IgD-negative memory B cell (primary cell): ENCODE measurements at regions not wholly inside any gene's neighbourhood (a gene's known extent, or its start where the extent isn't known, plus 50 kb on each side); places are given as distances from the start of the nearest gene placed in this dataset.
"Not testable (repeated sequence)": the region's sequence is repeated elsewhere in the genome, so short reads cannot be mapped to it uniquely, and the experiment has no call there.

Experiments
- H3K27ac Mint-ChIP-seq, 3 donors: one replicate each; pipeline ENCODE4 v1.8.0; 2020 to 2022; ENCODE audit warnings: mild to moderate bottlenecking in 3 of 3, mixed read lengths in 3 of 3, moderate library complexity in 1 of 3
- H3K27me3 Mint-ChIP-seq: one replicate; pipeline ENCODE4 v1.8.0; 2021; ENCODE audit warnings: mixed read lengths
- H3K36me3 Mint-ChIP-seq: one replicate; pipeline ENCODE4 v1.8.0; 2020; ENCODE audit warnings: mild to moderate bottlenecking, mixed read lengths
- H3K4me1 Mint-ChIP-seq, 3 donors: one replicate each; pipeline ENCODE4 v1.8.0; 2020 to 2022; ENCODE audit warnings: mixed read lengths in 3 of 3, mild to moderate bottlenecking in 1 of 3
- H3K4me3 Mint-ChIP-seq, 4 donors: one replicate each; pipeline ENCODE4 v1.8.0; 2020 to 2022; ENCODE audit warnings: mild to moderate bottlenecking in 4 of 4, mixed read lengths in 4 of 4, moderate library complexity in 3 of 4
- H3K9me3 Mint-ChIP-seq, 3 donors: one replicate each; pipeline ENCODE4 v1.8.0; 2020 to 2021; ENCODE audit warnings: mixed read lengths in 3 of 3, mild to moderate bottlenecking in 1 of 3

DNA sequence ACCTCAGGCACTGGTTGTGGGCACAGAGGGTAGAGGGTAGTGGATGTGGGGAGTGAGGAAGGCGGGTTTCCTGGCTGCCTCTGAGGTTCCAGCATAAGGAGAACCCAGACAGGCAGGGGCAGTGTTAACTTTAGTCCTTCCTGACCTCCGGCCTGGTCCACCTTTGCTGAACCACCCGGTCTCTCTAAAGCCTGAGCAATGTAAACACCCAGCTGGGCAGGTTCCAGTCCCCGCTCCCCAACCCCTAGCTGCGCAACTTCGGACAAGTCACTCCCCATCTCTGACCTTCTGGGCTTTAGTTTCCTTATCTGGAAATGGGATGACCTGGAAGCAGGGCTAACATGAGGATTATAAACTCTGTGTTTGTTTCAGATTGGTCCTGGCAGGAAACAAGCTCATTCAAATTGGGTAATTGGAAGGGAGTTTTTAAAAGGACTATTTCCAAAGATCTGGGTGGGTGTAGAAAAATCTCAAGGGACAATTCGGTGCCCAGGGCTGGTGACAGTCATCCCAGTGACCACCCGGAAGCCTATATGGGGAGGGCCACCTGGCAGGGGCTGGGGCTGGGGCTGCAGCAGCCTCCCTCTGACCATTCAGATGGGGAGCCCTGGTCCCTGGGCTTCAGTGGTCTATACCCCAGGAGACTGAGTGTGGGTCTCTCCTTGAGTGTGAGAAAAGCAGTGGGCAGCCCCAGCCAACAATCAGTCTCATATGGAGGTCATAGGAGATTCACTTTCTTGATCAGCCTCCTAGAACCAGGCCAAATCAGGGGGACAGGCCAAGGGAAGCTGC lies 108.3 kb upstream of the SYT13 start:
- no peaks in the 10 kb centered on the region for H3K27me3 Mint-ChIP-seq
- H3K4me3 Mint-ChIP-seq = no peak overlapping the region
- no peak overlapping the region for H3K27ac Mint-ChIP-seq
- H3K36me3 Mint-ChIP-seq = no peaks in the 10 kb centered on the region
- H3K4me1 Mint-ChIP-seq = peaks cover 0 to 1% (median 0%) of the 10 kb centered on the region in 3 donors
- no peaks in the 10 kb centered on the region for H3K9me3 Mint-ChIP-seq

GRCh38 chr11:45393826-45394225 lies 107.7 kb upstream of the SYT13 start:
- Mint-ChIP-seq H3K4me1 (peaks cover 0 to 1% (median 0%) of the 10 kb centered on the region in 3 donors), H3K27ac (no peak overlapping the region), H3K27me3 (no peaks in the 10 kb centered on the region), H3K36me3 (no peaks in the 10 kb centered on the region), H3K4me3 (no peak overlapping the region), H3K9me3 (no peaks in the 10 kb centered on the region)

DNA sequence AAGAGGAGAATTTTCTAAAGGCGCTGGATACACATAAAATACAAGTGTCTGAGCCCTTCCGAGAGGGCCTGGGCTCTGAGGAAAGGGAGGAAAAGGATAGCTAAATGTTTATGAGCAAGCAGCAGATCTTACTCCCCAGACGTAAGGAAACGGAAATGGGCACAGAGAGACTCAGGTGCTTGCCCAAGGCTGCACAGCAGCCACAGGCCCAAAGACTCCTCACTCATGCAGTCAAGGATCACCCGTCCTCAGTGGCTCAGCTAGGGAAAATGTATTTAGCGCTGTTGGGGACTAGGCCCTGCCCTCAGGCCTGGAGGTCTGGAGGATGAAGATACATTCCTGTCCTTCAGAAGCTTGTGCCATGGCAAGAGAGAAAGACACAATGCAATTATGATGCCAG lies 107.2 kb upstream of the SYT13 start:
- H3K9me3 Mint-ChIP-seq = no peaks in the 10 kb centered on the region
- H3K4me3 Mint-ChIP-seq = no peak overlapping the region
- H3K27ac Mint-ChIP-seq = no peak overlapping the region
- no peaks in the 10 kb centered on the region for H3K36me3 Mint-ChIP-seq
- no peaks in the 10 kb centered on the region for H3K27me3 Mint-ChIP-seq
- peaks cover 0 to 1% (median 0%) of the 10 kb centered on the region in 3 donors for H3K4me1 Mint-ChIP-seq

- Mint-ChIP-seq H3K4me3 (no peak overlapping the region), H3K4me1 (peaks cover 0 to 1% (median 0%) of the 10 kb centered on the region in 3 donors), H3K9me3 (peaks cover 0 to 1% (median 0%) of the 10 kb centered on the region in 3 donors), H3K27me3 (no peaks in the 10 kb centered on the region), H3K27ac (no peak overlapping the region), H3K36me3 (no peaks in the 10 kb centered on the region)
These were observed 106.5 kb upstream of the SYT13 start for GRCh38 chr11:45392591-45393091.

DNA sequence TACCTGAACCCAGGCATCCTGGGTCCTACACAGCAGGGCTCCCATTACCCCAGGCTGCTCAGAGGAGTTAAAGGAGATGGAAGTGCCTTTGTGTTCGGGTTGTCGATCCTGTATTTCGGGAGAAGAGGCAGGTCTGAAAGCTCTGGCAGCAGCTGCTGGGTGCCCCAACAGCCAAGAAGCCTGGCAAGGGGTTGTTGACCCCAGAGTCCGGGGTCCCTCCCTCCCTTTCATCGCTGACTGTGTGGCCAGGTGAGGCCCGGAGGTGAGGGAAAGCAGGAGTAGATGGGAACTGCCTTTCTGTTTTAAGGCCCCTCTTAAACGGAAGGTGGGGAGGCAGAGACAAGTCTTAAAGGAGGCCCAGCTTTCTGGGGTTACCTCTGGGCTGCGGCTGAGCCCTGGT lies 106.0 kb upstream of the SYT13 start:
- Mint-ChIP-seq H3K9me3 (peaks cover 0 to 1% (median 0%) of the 10 kb centered on the region in 3 donors), H3K27ac (no peak overlapping the region), H3K36me3 (no peaks in the 10 kb centered on the region), H3K27me3 (no peaks in the 10 kb centered on the region), H3K4me1 (peaks cover 0 to 1% (median 0%) of the 10 kb centered on the region in 3 donors), H3K4me3 (no peak overlapping the region)

- Mint-ChIP-seq H3K4me1 (peaks cover 0 to 1% (median 0%) of the 10 kb centered on the region in 3 donors), H3K36me3 (no peaks in the 10 kb centered on the region), H3K27me3 (no peaks in the 10 kb centered on the region), H3K9me3 (peaks cover 0 to 1% (median 0%) of the 10 kb centered on the region in 3 donors), H3K4me3 (no peak overlapping the region), H3K27ac (no peak overlapping the region)
These were observed 105.2 kb upstream of the SYT13 start for GRCh38 chr11:45391168-45391850.

GRCh38 chr11:45390407-45390806 lies 104.3 kb upstream of the SYT13 start:
- peaks cover 0 to 1% (median 0%) of the 10 kb centered on the region in 3 donors for H3K4me1 Mint-ChIP-seq
- peaks cover under 1% of the 10 kb centered on the region for H3K27me3 Mint-ChIP-seq
- H3K9me3 Mint-ChIP-seq = peaks cover 0 to 1% (median 0%) of the 10 kb centered on the region in 3 donors
- H3K36me3 Mint-ChIP-seq = no peaks in the 10 kb centered on the region
- H3K4me3 Mint-ChIP-seq = no peak overlapping the region
- no peak overlapping the region for H3K27ac Mint-ChIP-seq

GRCh38 chr11:45388472-45388871 lies 102.3 kb upstream of the SYT13 start:
- Mint-ChIP-seq H3K4me1 (peaks cover 0 to under 1% (median 0%) of the 10 kb centered on the region in 3 donors), H3K27ac (no peak overlapping the region), H3K4me3 (no peak overlapping the region), H3K27me3 (peaks cover 10% of the 10 kb centered on the region), H3K9me3 (peaks cover 0 to 1% (median 0%) of the 10 kb centered on the region in 3 donors), H3K36me3 (no peaks in the 10 kb centered on the region)

GRCh38 chr11:45387885-45388284 lies 101.7 kb upstream of the SYT13 start:
- H3K27me3 Mint-ChIP-seq = peaks cover 12% of the 10 kb centered on the region
- not testable (repeated sequence) for H3K4me3 Mint-ChIP-seq, H3K27ac Mint-ChIP-seq, H3K36me3 Mint-ChIP-seq, H3K4me1 Mint-ChIP-seq, H3K9me3 Mint-ChIP-seq

DNA sequence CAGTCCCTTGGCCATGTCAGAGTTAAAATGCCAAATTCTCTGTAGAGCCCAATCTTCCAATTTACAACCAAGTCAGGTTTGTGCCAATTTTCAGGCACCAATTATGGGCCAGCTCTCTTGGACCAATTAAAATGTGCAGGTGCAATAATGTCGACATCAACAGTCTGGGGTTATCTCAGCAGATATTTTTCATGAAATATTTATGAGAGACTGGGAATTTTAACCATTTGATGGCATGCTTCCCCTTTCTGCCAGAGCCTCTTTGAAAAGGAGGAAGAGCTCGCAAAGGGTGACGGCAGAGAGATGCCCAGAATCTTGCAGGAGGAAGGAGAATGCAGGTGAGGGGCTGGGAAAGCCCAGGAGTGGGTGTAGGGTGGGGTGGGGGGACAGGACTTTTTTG lies 100.8 kb upstream of the SYT13 start:
- H3K4me3 Mint-ChIP-seq = no peak overlapping the region
- H3K4me1 Mint-ChIP-seq = peaks cover 0 to 5% (median 0%) of the 10 kb centered on the region in 3 donors
- peaks cover 18% of the 10 kb centered on the region for H3K27me3 Mint-ChIP-seq
- H3K27ac Mint-ChIP-seq = no peak overlapping the region
- H3K36me3 Mint-ChIP-seq = no peaks in the 10 kb centered on the region
- peaks cover 0 to 1% (median 0%) of the 10 kb centered on the region in 3 donors for H3K9me3 Mint-ChIP-seq

DNA sequence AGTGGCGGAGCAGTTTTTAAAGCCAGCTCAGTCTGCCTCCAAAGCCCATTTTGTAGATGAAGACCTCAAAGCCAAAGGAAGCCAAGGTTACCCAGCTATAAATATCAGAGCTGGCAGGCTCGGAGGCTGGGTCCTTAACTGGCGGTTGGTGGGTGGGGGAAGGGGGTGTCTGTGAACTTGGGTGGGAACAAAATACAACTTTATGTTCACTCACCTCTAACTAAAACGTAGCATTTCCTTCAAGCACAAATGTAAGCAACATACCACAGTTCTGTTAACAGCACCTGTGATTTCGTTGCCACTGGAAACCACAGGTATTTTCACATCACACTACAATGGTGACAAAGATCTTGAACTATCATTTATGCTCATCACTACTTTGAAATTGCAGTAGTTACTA lies 99.7 kb upstream of the SYT13 start:
- Mint-ChIP-seq H3K9me3 (peaks cover 0 to 1% (median 0%) of the 10 kb centered on the region in 3 donors), H3K27me3 (peaks cover 26% of the 10 kb centered on the region), H3K36me3 (no peaks in the 10 kb centered on the region), H3K27ac (no peak overlapping the region), H3K4me1 (peaks cover 0 to 5% (median 0%) of the 10 kb centered on the region in 3 donors), H3K4me3 (no peak overlapping the region)

DNA sequence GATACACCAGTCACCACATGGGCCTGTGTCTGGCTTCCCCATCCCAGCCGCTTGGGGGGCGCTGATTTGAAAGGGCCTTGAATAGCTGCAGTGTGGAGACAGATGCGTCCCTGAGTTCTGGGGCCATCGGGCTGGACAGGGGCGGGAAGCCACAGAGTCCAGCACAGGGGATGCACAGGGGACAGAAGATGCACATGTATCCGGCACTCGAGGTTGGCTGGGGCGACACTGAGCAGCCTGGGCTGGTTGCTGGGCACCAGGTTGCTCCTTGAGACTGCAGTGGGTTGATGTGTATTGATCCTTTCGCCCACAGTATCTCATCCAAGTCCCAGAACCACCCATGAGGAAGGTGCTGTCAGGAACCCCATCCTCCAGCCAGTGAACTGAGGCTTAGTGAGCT lies 99.3 kb upstream of the SYT13 start:
- no peaks in the 10 kb centered on the region for H3K36me3 Mint-ChIP-seq
- H3K27ac Mint-ChIP-seq = no peak overlapping the region
- no peak overlapping the region for H3K4me3 Mint-ChIP-seq
- H3K4me1 Mint-ChIP-seq = peaks cover 0 to 5% (median 0%) of the 10 kb centered on the region in 3 donors
- H3K27me3 Mint-ChIP-seq = peaks cover 26% of the 10 kb centered on the region
- H3K9me3 Mint-ChIP-seq = peaks cover 0 to 1% (median 0%) of the 10 kb centered on the region in 3 donors

GRCh38 chr11:45384711-45385241 lies 98.6 kb upstream of the SYT13 start:
- Mint-ChIP-seq H3K4me3 (no peak overlapping the region), H3K4me1 (peaks cover 0 to 5% (median 0%) of the 10 kb centered on the region in 3 donors)

DNA sequence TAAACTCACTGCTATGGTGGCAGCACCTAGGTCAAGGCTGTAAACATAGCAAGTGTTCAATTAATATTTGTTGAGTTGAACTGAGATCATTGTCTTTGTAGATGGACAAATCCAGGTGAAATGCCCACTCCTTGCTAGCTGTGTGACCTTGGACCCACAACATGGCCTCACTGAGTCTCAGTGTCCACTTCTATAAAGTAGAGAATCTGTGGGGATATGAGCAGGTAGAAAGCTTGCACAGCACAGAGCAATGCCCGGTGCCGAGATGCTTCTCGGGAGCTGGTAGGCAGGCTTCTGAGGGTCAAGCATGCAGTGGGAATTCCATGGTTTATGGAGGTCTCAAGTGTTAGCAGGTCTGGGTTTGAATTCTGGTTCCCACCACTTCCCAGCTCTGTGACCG lies 97.9 kb upstream of the SYT13 start:
- H3K4me3 Mint-ChIP-seq = no peak overlapping the region
- no peaks in the 10 kb centered on the region for H3K36me3 Mint-ChIP-seq
- H3K9me3 Mint-ChIP-seq = peaks cover 0 to 1% (median 0%) of the 10 kb centered on the region in 3 donors
- H3K4me1 Mint-ChIP-seq = peaks cover 0 to 5% (median 0%) of the 10 kb centered on the region in 3 donors
- peaks cover 26% of the 10 kb centered on the region for H3K27me3 Mint-ChIP-seq
- H3K27ac Mint-ChIP-seq = no peak overlapping the region

More at GRCh38 chr11:45384711-45385241, 98.6 kb upstream of the SYT13 start:
- H3K9me3 Mint-ChIP-seq = peaks cover 0 to 1% (median 0%) of the 10 kb centered on the region in 3 donors
- no peaks in the 10 kb centered on the region for H3K36me3 Mint-ChIP-seq
- H3K27ac Mint-ChIP-seq = no peak overlapping the region
- peaks cover 26% of the 10 kb centered on the region for H3K27me3 Mint-ChIP-seq

GRCh38 chr11:45383224-45383623 lies 97.1 kb upstream of the SYT13 start:
- H3K27me3 Mint-ChIP-seq = peaks cover 29% of the 10 kb centered on the region
- no peak overlapping the region for H3K27ac Mint-ChIP-seq
- no peaks in the 10 kb centered on the region for H3K36me3 Mint-ChIP-seq
- H3K9me3 Mint-ChIP-seq = peaks cover 0 to 1% (median 0%) of the 10 kb centered on the region in 3 donors
- no peak overlapping the region for H3K4me3 Mint-ChIP-seq
- H3K4me1 Mint-ChIP-seq = peaks cover 0 to 5% (median 0%) of the 10 kb centered on the region in 3 donors
